ENCODE measurements at regions not wholly inside any gene's neighbourhood (a gene's known extent, or its start where the extent isn't known, plus 50 kb on each side); places are given as distances from the start of the nearest gene placed in this dataset.

DNA sequence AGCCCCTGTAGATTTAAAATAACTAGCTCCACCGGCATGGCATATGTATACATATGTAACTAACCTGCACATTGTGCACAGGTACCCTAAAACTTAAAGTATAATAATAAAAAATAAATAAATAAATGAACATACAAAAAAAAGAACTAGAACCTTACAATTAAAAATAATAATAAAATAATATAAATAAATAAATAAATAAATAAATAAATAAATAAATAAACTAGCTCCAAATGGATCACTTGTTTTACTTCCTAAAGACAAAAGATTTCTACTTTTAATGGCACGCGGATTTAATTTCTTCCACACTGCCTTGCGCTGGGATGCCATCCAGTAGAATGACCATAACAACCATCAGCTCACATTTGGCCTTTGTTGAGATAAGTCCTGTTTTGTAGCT, 141.0 kb upstream of the NRSN1 start:
- TF ChIP-seq, protein P1, sequence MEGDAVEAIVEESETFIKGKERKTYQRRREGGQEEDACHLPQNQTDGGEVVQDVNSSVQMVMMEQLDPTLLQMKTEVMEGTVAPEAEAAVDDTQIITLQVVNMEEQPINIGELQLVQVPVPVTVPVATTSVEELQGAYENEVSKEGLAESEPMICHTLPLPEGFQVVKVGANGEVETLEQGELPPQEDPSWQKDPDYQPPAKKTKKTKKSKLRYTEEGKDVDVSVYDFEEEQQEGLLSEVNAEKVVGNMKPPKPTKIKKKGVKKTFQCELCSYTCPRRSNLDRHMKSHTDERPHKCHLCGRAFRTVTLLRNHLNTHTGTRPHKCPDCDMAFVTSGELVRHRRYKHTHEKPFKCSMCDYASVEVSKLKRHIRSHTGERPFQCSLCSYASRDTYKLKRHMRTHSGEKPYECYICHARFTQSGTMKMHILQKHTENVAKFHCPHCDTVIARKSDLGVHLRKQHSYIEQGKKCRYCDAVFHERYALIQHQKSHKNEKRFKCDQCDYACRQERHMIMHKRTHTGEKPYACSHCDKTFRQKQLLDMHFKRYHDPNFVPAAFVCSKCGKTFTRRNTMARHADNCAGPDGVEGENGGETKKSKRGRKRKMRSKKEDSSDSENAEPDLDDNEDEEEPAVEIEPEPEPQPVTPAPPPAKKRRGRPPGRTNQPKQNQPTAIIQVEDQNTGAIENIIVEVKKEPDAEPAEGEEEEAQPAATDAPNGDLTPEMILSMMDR (IDR thresholded peaks at IDR 0.05) = no peak
- TF ChIP-seq POLR2AphosphoS5 (IDR thresholded peaks at IDR 0.05) (no peak), POLR2A (IDR thresholded peaks at IDR 0.05) (no peak)

Data from sigmoid colon (tissue), 4 donors.